Heart left ventricle (tissue), 16 donors: ENCODE measurements at regions not wholly inside any gene's neighbourhood (a gene's known extent, or its start where the extent isn't known, plus 50 kb on each side); places are given as distances from the start of the nearest gene placed in this dataset.
A peak's percentile ranks its signal among the peaks of the same experiment; 100 is the strongest.
"Not testable (repeated sequence)": the region's sequence is repeated elsewhere in the genome, so short reads cannot be mapped to it uniquely, and the experiment has no call there.

ENCODE experiments used
- ATAC-seq, 4 donors: fragments of 200-7000 bp; cut with Tn5 transposase; one replicate each; pipeline ENCODE4 v1.9.1; 2020 to 2022; ENCODE audit warnings: moderate library complexity in 4 of 4, mild to moderate bottlenecking in 3 of 4, moderate number of reproducible peaks in 1 of 4
- DNase-seq, 5 donors: peaks; one replicate each; pipeline ENCODE4 v3.0.0-alpha.2; 2020
- H3K27ac ChIP-seq, 12 donors: fragments of 200-600 bp; sonication (generic) in 4 of 12; one replicate each; pipeline versions ENCODE4 v1.5.0 to v1.8.0; 2016 to 2022; ENCODE audit warnings: mild to moderate bottlenecking in 2 of 12
- H3K27me3 ChIP-seq, 9 donors: fragments of 200-600 bp; sonication (generic) in 2 of 9; one replicate each; pipeline versions ENCODE4 v1.5.1 to v1.8.0; 2016 to 2022; ENCODE audit warnings: mild to moderate bottlenecking in 3 of 9
- H3K36me3 ChIP-seq, 9 donors: fragments of 200-600 bp; sonication (generic) in 2 of 9; one replicate each; pipeline versions ENCODE4 v1.5.0 to v1.8.0; 2018 to 2022; ENCODE audit warnings: mild to moderate bottlenecking in 2 of 9
- H3K4me1 ChIP-seq, 12 donors: fragments of 200-600 bp; sonication (generic) in 4 of 12; one replicate each; pipeline versions ENCODE4 v1.5.0 to v1.8.0; 2016 to 2022; ENCODE audit warnings: mild to moderate bottlenecking in 3 of 12
- H3K4me3 ChIP-seq, 12 donors: fragments of 200-600 bp; sonication (generic) in 4 of 12; one replicate each; pipeline versions ENCODE4 v1.5.0 to v1.8.0; 2017 to 2022; ENCODE audit warnings: mild to moderate bottlenecking in 9 of 12, moderate library complexity in 4 of 12
- H3K9me3 ChIP-seq, 12 donors: fragments of 200-600 bp; sonication (generic) in 4 of 12; one replicate each; pipeline versions ENCODE4 v1.5.0 to v1.8.0; 2016 to 2022; ENCODE audit warnings: mild to moderate bottlenecking in 1 of 12
- POLR2A ChIP-seq, 2 donors: fragments of 450-650 bp; IDR thresholded peaks; one replicate each; pipeline ENCODE4 v1.6.1; 2017; ENCODE audit warnings: antibody characterized with exemption in 2 of 2, mild to moderate bottlenecking in 2 of 2, moderate library complexity in 2 of 2
- WGBS, 4 donors: extraction: QIAGEN DNeasy Blood & Tissue Kit in 2 of 4; methylation state at CpG; one replicate each; pipeline versions ENCODE4 v1.1.5 to v1.1.7; 2013 to 2018; 5-methylcytosine and 5-hydroxymethylcytosine counted together
- intact Hi-C, 10 donors: fragments of 100-400 bp; cut with DNase I; formaldehyde crosslinking; loops; one replicate each; pipeline versions ENCODE4 v1.11.1 to v1.14.2; 2022
- TF ChIP-seq, protein P1 (sequence below), 12 donors: fragments of 200-600 bp; sonication (generic) in 4 of 12; IDR thresholded peaks; one replicate each; pipeline versions ENCODE4 v1.5.0 to v1.8.0; 2018 to 2022; ENCODE audit warnings: antibody characterized with exemption in 12 of 12, mild to moderate bottlenecking in 5 of 12
- donor health status: ischemic (EF 13 %, LVEDD 7.1; RV severe dilation, severe dysfunction).
- donor health status: healthy with polysubstance abuse.
- donor health status: DM: no; HTN: yes; CAD: no.
- donor health status: DM: no; HTN: no; CAD: no.
- donor health status: ischemic (EF 25% LVEDD 6.9; RV normal size, moderate dysfunction).
- donor health status: ischemic (EF 25% LVEDD 5.7; RV mildly dilated, moderate dysfunction).
- donor health status: healthy.
- donor health status: DM: yes; HTN: yes; CAD: no.
- donor health status: ischemic (EF 35%, LVEDD 5.7; RV mildly dilated, moderate dysfunction).
- donor health status: nonischemic (EF 11% LVEDD 7.7; RV severe dilation, severe dysfunction).
- donor health status: DM: yes; HTN: yes; CAD: no.
- donor health status: PGD.
- donor health status: ischemic (EF 29% LVEDD 5.4; RV normal size, mild dysfunction).
- donor health status: nonischemic (EF 23%, LVEDD 6.1; RV moderate dilation, normal function).

DNA sequence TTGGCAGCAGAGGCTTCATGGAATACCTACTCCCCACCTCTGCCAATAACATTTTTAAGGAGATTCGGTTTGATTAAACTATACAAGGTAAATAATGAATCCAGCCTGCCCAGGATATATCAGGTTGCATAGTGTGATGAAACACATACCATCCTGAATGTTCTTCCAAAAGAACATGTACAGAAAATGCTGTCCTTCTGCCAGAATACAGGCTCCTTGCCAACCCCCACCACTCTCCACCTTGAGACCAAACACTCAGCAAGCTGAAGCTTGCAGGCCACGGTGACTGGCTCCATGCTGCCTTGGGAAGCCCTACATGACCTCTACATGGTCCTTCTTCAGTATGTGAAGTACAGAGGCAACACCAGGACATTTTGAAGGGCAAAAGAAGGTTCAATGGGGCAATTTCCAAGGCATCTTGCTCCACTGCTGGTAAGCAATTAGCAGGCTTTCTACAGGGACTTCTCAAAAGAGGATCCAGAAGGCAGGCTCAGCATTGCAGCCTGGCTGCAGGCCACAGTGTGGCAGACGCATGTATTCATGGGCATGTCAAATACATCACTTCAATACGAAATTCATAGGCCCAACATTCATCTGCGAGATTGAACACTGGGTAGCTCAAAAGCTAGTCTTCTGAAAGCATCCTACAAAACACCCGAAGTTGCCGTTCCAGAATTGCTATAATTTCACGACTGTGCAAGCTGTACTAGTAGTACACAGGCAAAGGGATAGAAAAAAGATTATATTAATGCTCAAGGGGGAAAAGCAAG lies 62.4 kb upstream of the SERP2 start:
- peak in 1 of 5 donors; percentile 30 for DNase-seq
- H3K4me1 ChIP-seq, result peaks cover 3 to 37% (median 19%) of the 10 kb centered on the region in 12 donors

GRCh38 chr13:44312131-44312530 lies 61.5 kb upstream of the SERP2 start:
- DNase-seq, result no peak
- Histone ChIP-seq H3K4me3 (no peak overlapping the region), H3K9me3 (no peaks in the 10 kb centered on the region), H3K27me3 (no peaks in the 10 kb centered on the region), H3K27ac (no peak overlapping the region), H3K4me1 (peaks cover 0 to 29% (median 14%) of the 10 kb centered on the region in 12 donors), H3K36me3 (no peaks in the 10 kb centered on the region)
- 96 to 99% (median 97%) methylated on average over 3 of the region's 3 CpGs for WGBS, 4 donors
- no peak for ATAC-seq
- TF ChIP-seq POLR2A (IDR thresholded peaks at IDR 0.05), result no peak
- TF ChIP-seq, protein P1, sequence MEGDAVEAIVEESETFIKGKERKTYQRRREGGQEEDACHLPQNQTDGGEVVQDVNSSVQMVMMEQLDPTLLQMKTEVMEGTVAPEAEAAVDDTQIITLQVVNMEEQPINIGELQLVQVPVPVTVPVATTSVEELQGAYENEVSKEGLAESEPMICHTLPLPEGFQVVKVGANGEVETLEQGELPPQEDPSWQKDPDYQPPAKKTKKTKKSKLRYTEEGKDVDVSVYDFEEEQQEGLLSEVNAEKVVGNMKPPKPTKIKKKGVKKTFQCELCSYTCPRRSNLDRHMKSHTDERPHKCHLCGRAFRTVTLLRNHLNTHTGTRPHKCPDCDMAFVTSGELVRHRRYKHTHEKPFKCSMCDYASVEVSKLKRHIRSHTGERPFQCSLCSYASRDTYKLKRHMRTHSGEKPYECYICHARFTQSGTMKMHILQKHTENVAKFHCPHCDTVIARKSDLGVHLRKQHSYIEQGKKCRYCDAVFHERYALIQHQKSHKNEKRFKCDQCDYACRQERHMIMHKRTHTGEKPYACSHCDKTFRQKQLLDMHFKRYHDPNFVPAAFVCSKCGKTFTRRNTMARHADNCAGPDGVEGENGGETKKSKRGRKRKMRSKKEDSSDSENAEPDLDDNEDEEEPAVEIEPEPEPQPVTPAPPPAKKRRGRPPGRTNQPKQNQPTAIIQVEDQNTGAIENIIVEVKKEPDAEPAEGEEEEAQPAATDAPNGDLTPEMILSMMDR (IDR thresholded peaks at IDR 0.05), result no peak
- intact Hi-C loops, result loop anchor here in 2 of 10 donors (5.0 to 10.0 kb wide), 2 partner anchors 50 to 63 kb away; partner anchors contain the start of gene SERP2 (in 1 of the 2)

More for the DNA sequence above, 62.4 kb upstream of the SERP2 start:
- TF ChIP-seq POLR2A (IDR thresholded peaks at IDR 0.05), result no peak
- TF ChIP-seq, protein P1 (IDR thresholded peaks at IDR 0.05), result no peak
- no peaks in the 10 kb centered on the region for H3K27me3 ChIP-seq
- no peaks in the 10 kb centered on the region for H3K36me3 ChIP-seq
- no peaks in the 10 kb centered on the region for H3K9me3 ChIP-seq
- intact Hi-C loops, result loop anchor here in 2 of 10 donors (5.0 to 10.0 kb wide), 2 partner anchors 51 to 64 kb away; partner anchors contain the start of gene SERP2 (in 1 of the 2)
- no peak overlapping the region for H3K4me3 ChIP-seq
- 75 to 78% (median 76%) methylated on average over 8 of the region's 8 CpGs for WGBS, 4 donors
- H3K27ac ChIP-seq, result peak overlapping the region in 3 of 12 donors; percentile 9 to 87 (median 80)
- peak in 2 of 4 donors; percentile 10 to 30 for ATAC-seq

DNA sequence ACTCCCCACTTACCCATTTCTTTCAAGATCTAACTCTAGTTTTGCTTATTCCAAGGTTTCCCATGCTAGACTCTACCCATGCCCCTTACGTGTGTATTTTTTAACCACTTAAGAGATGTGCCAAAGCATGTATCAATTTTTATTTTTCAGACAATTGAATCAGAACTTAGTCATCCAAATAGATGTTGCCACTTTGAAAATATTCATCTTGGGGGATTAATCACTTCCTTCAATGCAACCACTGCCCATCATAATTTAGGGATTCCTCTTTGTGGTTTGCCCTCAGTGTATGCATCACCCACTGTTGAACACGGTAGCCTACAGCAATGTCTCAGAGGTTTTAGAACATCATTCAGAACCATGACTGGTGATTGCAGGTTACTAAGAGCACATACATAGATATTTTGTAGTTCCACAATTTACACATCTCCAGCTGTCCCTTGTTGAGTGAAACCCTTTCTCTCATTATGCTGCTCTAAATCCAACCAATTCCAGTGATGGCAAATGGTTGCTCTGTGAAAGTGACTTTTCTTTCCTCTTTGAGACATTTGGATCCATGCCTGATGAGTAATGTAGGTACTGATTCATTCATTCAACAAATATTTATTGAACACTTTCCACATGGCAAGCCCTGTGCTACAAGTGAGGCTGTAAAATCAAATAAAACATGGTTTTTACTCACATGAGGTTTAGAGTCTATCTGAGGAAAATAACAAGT lies 60.6 kb upstream of the SERP2 start:
- intact Hi-C loops, result loop anchor here in 2 of 10 donors (5.0 to 10.0 kb wide), 2 partner anchors 49 to 62 kb away; partner anchors contain the start of gene SERP2 (in 1 of the 2)

GRCh38 chr13:44313674-44314073 lies 60.0 kb upstream of the SERP2 start:
- Histone ChIP-seq H3K4me1 (peaks cover 0 to 29% (median 13%) of the 10 kb centered on the region in 12 donors), H3K9me3 (no peaks in the 10 kb centered on the region), H3K27ac (no peak overlapping the region), H3K27me3 (no peaks in the 10 kb centered on the region), H3K4me3 (no peak overlapping the region), H3K36me3 (no peaks in the 10 kb centered on the region)
- DNase-seq (no peak), ATAC-seq (no peak)
- 90 to 95% (median 93%) methylated on average over 2 of the region's 2 CpGs for WGBS, 4 donors
- intact Hi-C loops, result loop anchor here in 2 of 10 donors (5.0 to 10.0 kb wide), 2 partner anchors 49 to 61 kb away; partner anchors contain the start of gene SERP2 (in 1 of the 2)
- no peak for TF ChIP-seq POLR2A (IDR thresholded peaks at IDR 0.05)
- TF ChIP-seq, protein P1 (IDR thresholded peaks at IDR 0.05), result no peak

More for the DNA sequence above, 60.6 kb upstream of the SERP2 start:
- Histone ChIP-seq H3K4me1 (peaks cover 0 to 26% (median 14%) of the 10 kb centered on the region in 12 donors), H3K36me3 (no peaks in the 10 kb centered on the region), H3K27ac (no peak overlapping the region), H3K4me3 (no peak overlapping the region), H3K27me3 (no peaks in the 10 kb centered on the region), H3K9me3 (no peaks in the 10 kb centered on the region)
- no peak for DNase-seq
- TF ChIP-seq POLR2A (IDR thresholded peaks at IDR 0.05), result no peak
- no peak for ATAC-seq
- 88 to 92% (median 92%) methylated on average over 2 of the region's 2 CpGs for WGBS, 4 donors

- not testable (repeated sequence) for H3K27me3 ChIP-seq, DNase-seq, H3K27ac ChIP-seq, ATAC-seq, H3K36me3 ChIP-seq, H3K9me3 ChIP-seq, H3K4me3 ChIP-seq
- WGBS, 4 donors, result 87 to 94% (median 92%) methylated on average over 4 of the region's 4 CpGs
- intact Hi-C loops, result loop anchor here in 2 of 10 donors (5.0 to 10.0 kb wide), 2 partner anchors 48 to 61 kb away; partner anchors contain the start of gene SERP2 (in 1 of the 2)
- peaks cover 0 to 26% (median 10%) of the 10 kb centered on the region in 12 donors for H3K4me1 ChIP-seq
Measured at GRCh38 chr13:44314160-44314559, 59.5 kb upstream of the SERP2 start.
